ENCODE measurements at regions not wholly inside any gene's neighbourhood (a gene's known extent, or its start where the extent isn't known, plus 50 kb on each side); places are given as distances from the start of the nearest gene placed in this dataset.
"Not testable (repeated sequence)": the region's sequence is repeated elsewhere in the genome, so short reads cannot be mapped to it uniquely, and the experiment has no call there.

DNA sequence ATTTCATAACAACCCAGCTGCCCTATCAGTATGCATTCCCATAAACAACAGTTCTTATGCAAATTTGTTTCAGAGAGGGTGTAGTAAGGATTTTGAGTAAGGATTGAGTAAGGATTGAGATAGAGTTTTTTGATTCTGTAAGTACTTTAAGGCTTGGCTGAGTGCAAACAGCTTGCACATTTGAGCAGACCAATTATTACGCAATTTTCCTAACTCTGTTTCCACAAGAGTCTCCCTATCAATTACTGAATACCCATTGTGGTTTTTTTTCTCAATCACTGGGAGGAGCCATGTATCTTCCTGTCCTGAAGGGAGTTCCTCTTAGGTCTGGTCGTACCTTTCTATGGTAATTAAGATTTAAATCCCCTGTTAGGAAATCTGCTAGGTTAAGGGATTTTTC is 105.0 kb upstream of the AADAT start:
- TF ChIP-seq, protein P1, sequence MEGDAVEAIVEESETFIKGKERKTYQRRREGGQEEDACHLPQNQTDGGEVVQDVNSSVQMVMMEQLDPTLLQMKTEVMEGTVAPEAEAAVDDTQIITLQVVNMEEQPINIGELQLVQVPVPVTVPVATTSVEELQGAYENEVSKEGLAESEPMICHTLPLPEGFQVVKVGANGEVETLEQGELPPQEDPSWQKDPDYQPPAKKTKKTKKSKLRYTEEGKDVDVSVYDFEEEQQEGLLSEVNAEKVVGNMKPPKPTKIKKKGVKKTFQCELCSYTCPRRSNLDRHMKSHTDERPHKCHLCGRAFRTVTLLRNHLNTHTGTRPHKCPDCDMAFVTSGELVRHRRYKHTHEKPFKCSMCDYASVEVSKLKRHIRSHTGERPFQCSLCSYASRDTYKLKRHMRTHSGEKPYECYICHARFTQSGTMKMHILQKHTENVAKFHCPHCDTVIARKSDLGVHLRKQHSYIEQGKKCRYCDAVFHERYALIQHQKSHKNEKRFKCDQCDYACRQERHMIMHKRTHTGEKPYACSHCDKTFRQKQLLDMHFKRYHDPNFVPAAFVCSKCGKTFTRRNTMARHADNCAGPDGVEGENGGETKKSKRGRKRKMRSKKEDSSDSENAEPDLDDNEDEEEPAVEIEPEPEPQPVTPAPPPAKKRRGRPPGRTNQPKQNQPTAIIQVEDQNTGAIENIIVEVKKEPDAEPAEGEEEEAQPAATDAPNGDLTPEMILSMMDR (IDR thresholded peaks at IDR 0.05), result not testable (repeated sequence)
- not testable (repeated sequence) for TF ChIP-seq POLR2A (IDR thresholded peaks at IDR 0.05); POLR2AphosphoS5 (IDR thresholded peaks at IDR 0.05; ENCODE audit: insufficient read depth in 1 of 2, low read depth in 1 of 2)
